Chondrocyte (in vitro differentiated cells): ENCODE measurements at regions not wholly inside any gene's neighbourhood (a gene's known extent, or its start where the extent isn't known, plus 50 kb on each side); places are given as distances from the start of the nearest gene placed in this dataset.
A peak's percentile ranks its signal among the peaks of the same experiment; 100 is the strongest.

Experiments
- DNase-seq: peaks from one replicate; pipeline ENCODE4 v3.0.0; 2021; ENCODE audit warnings: mixed read lengths, low spot score
- H3K27ac Mint-ChIP-seq: one replicate; pipeline ENCODE4 v1.8.0; 2021; ENCODE audit warnings: mild to moderate bottlenecking, moderate library complexity, mixed read lengths; ENCODE audit not compliant: unreplicated experiment
- H3K27me3 Mint-ChIP-seq: 2 replicates; pipeline ENCODE4 v1.8.0; 2021; ENCODE audit warnings: low read depth, mixed read lengths
- H3K36me3 Mint-ChIP-seq: 2 replicates; pipeline ENCODE4 v1.8.0; 2021; ENCODE audit warnings: low read depth, mixed read lengths
- H3K4me1 Mint-ChIP-seq: 2 replicates; pipeline ENCODE4 v1.8.0; 2021; ENCODE audit warnings: low read depth, mild to moderate bottlenecking, mixed read lengths
- H3K4me3 Mint-ChIP-seq: one replicate; pipeline ENCODE4 v1.8.0; 2021; ENCODE audit warnings: mild to moderate bottlenecking, moderate library complexity, mixed read lengths; ENCODE audit not compliant: unreplicated experiment
- H3K9me3 Mint-ChIP-seq: 2 replicates; pipeline ENCODE4 v1.8.0; 2021; ENCODE audit warnings: low read depth, mixed read lengths
- CTCF ChIP-seq: fragments of 200-600 bp; sonication (generic); IDR thresholded peaks from 2 replicates; pipeline ENCODE4 v1.5.0; 2021; ENCODE audit warnings: antibody characterized with exemption, mild to moderate bottlenecking, moderate library complexity

GRCh38 chr15:25959100-25959499 lies 96.0 kb upstream of the ATP10A start:
- Mint-ChIP-seq H3K4me1 (no peaks in the 10 kb centered on the region), H3K36me3 (no peaks in the 10 kb centered on the region), H3K27ac (no peak overlapping the region), H3K4me3 (no peak overlapping the region), H3K27me3 (peaks cover 14% of the 10 kb centered on the region), H3K9me3 (no peaks in the 10 kb centered on the region)
- DNase-seq, result no peak
- TF ChIP-seq CTCF, result no peak

GRCh38 chr15:25955628-25956027 lies 92.5 kb upstream of the ATP10A start:
- H3K27ac Mint-ChIP-seq, result no peak overlapping the region
- H3K4me1 Mint-ChIP-seq, result no peaks in the 10 kb centered on the region
- TF ChIP-seq CTCF, result no peak
- H3K9me3 Mint-ChIP-seq, result peaks cover 14% of the 10 kb centered on the region
- peaks cover 4% of the 10 kb centered on the region for H3K36me3 Mint-ChIP-seq
- no peak overlapping the region for H3K4me3 Mint-ChIP-seq
- no peak for DNase-seq
- H3K27me3 Mint-ChIP-seq, result peaks cover 14% of the 10 kb centered on the region

GRCh38 chr15:25954398-25954797 lies 91.3 kb upstream of the ATP10A start:
- Mint-ChIP-seq H3K27me3 (peaks cover 11% of the 10 kb centered on the region), H3K4me1 (no peaks in the 10 kb centered on the region), H3K4me3 (no peak overlapping the region), H3K9me3 (peaks cover 14% of the 10 kb centered on the region), H3K27ac (no peak overlapping the region), H3K36me3 (peaks cover 4% of the 10 kb centered on the region)
- DNase-seq, result no peak
- no peak for TF ChIP-seq CTCF

- H3K27ac Mint-ChIP-seq, result no peak overlapping the region
- TF ChIP-seq CTCF, result no peak
- no peak for DNase-seq
- peaks cover 14% of the 10 kb centered on the region for H3K9me3 Mint-ChIP-seq
- peaks cover 2% of the 10 kb centered on the region for H3K27me3 Mint-ChIP-seq
- H3K4me1 Mint-ChIP-seq, result peaks cover 9% of the 10 kb centered on the region
- no peak overlapping the region for H3K4me3 Mint-ChIP-seq
- H3K36me3 Mint-ChIP-seq, result peaks cover 4% of the 10 kb centered on the region
These were observed 86.9 kb upstream of the ATP10A start for GRCh38 chr15:25950014-25950413.

- TF ChIP-seq CTCF, result peak; percentile 59
- Mint-ChIP-seq H3K36me3 (no peaks in the 10 kb centered on the region), H3K27ac (no peak overlapping the region), H3K4me3 (no peak overlapping the region), H3K9me3 (peaks cover 5% of the 10 kb centered on the region), H3K27me3 (no peaks in the 10 kb centered on the region), H3K4me1 (peaks cover 9% of the 10 kb centered on the region)
- DNase-seq, result no peak
These were observed 84.5 kb upstream of the ATP10A start for GRCh38 chr15:25947323-25948314.
